ENCODE measurements at regions not wholly inside any gene's neighbourhood (a gene's known extent, or its start where the extent isn't known, plus 50 kb on each side); places are given as distances from the start of the nearest gene placed in this dataset.

GRCh38 chr6:167761794-167762258, 64.9 kb upstream of the AFDN start:
- TF ChIP-seq POU6F1 (CRISPR knock-in tag; IDR thresholded peaks at IDR 0.05; ENCODE audit: borderline replicate concordance, low read depth), result no peak
- no peak for TF ChIP-seq TOX (CRISPR knock-in tag; IDR thresholded peaks at IDR 0.05; ENCODE audit: borderline replicate concordance)
- no peak for TF ChIP-seq CREB5 (CRISPR knock-in tag; IDR thresholded peaks at IDR 0.05; ENCODE audit: low read depth)
- TF ChIP-seq PATZ1 (CRISPR knock-in tag; IDR thresholded peaks at IDR 0.05; ENCODE audit: borderline replicate concordance), result no peak
- TF ChIP-seq ZNF70 (CRISPR knock-in tag; IDR thresholded peaks at IDR 0.05), result no peak
- TF ChIP-seq RARB (CRISPR knock-in tag; IDR thresholded peaks at IDR 0.05), result no peak
- TF ChIP-seq ARNTL (CRISPR knock-in tag; IDR thresholded peaks at IDR 0.05; ENCODE audit: borderline replicate concordance, low read depth), result no peak

Measured in SK-N-SH treated with all-trans-retinoic acid at 6 μM for 48 hours (cell line).